ENCODE measurements at regions not wholly inside any gene's neighbourhood (a gene's known extent, or its start where the extent isn't known, plus 50 kb on each side); places are given as distances from the start of the nearest gene placed in this dataset.

DNA sequence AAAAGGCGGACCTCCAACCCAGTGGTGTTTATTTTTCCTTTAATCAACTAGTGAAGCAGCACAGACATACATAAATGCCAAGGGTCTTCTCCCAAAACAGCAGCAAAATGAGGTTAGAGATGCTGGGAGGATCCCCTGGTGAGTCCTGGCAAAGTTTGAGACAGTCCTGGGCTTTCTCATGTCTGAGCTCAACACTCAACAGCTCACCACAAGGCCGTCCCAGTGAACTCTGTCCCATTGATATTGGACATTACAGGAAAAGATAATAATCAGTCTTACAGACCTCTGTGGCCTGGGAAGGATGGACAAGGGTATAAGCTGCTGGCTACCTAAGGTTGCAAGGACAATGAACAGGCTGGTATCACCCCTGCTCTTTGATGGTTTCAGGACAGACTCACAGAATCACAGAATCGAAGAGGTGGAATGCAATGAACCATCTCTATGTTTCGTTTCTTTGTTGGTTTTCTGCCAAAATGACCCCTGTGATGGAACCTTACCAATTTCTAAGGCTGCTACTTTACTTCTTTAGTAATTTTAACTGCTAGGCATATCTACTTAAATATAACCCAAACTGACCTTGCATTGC, 551.8 kb downstream of the RAB28 start:
- Histone ChIP-seq H3K4me1 (ENCODE audit: control insufficient read depth, insufficient read depth, low read length) (no peaks in the 10 kb centered on the region), H2BK5ac (ENCODE audit: low read depth, low read length, poor library complexity, severe bottlenecking) (no peak overlapping the region), H3K23ac (ENCODE audit: low read depth, low read length) (no peak overlapping the region), H2BK15ac (ENCODE audit: low read depth, low read length) (no peak overlapping the region), H3K36me3 (ENCODE audit: control insufficient read depth, insufficient read depth, low read length) (no peaks in the 10 kb centered on the region), H3K4me2 (ENCODE audit: low read depth, low read length) (no peak overlapping the region), H4K91ac (ENCODE audit: insufficient read depth, low read depth, low read length) (no peak overlapping the region), H2AK5ac (ENCODE audit: low read depth, low read length) (no peak overlapping the region), H3K9ac (ENCODE audit: low read depth, low read length) (no peak overlapping the region), H2AFZ (replicated peaks; ENCODE audit: low read length, poor library complexity) (no peak overlapping the region), H3K9me3 (ENCODE audit: control insufficient read depth, insufficient read depth, low read length) (peaks cover 6% of the 10 kb centered on the region; the same call in 1 of the 2 replicates), H4K8ac (ENCODE audit: low read depth in 2 of 2, low read length in 2 of 2) (no peak overlapping the region), H4K20me1 (ENCODE audit: insufficient read depth, low read length) (no peaks in the 10 kb centered on the region), H3K56ac (ENCODE audit: extremely low read depth, insufficient read depth, low read length) (no peak overlapping the region), H3K4me3 (ENCODE audit: insufficient read depth, low read depth, low read length) (no peak overlapping the region), H2BK20ac (ENCODE audit: low read depth, low read length) (no peak overlapping the region), H3K9me1 (ENCODE audit: insufficient read depth, low read length) (no peaks in the 10 kb centered on the region), H2AK9ac (replicated peaks; ENCODE audit: low read depth, low read length, poor library complexity) (no peak overlapping the region), H3K27ac (ENCODE audit: insufficient read depth, low read length) (no peak overlapping the region), H3K18ac (ENCODE audit: low read depth, low read length) (no peak overlapping the region), H3K14ac (replicated peaks; ENCODE audit: low read depth, low read length) (no peak overlapping the region), H4K5ac (ENCODE audit: low read depth, low read length) (no peak overlapping the region), H2BK120ac (ENCODE audit: low read depth, low read length) (no peak overlapping the region), H3K4ac (ENCODE audit: low read depth, low read length) (no peak overlapping the region), H3K79me1 (ENCODE audit: low read depth in 1 of 2, low read length in 2 of 2) (no peaks in the 10 kb centered on the region), H3K27me3 (ENCODE audit: control insufficient read depth, insufficient read depth, low read length) (no peaks in the 10 kb centered on the region)
- no TSS peak for BruUV-seq (replicated peaks)
- POLR2A ChIA-PET (ENCODE audit: unreplicated experiment), result no interaction called here
- in situ Hi-C loops (cut with MboI; ENCODE audit: low sequenced_read_pairs), result no loop called here
- CTCF ChIA-PET, result interaction anchor here (0.7 kb wide), 1 partner anchor 12 kb away, joined by 3 read pairs; no protein-coding TSS in a partner anchor
- dilution Hi-C loops (cut with HindIII; ENCODE audit: low sequenced_read_pairs, unreplicated experiment), result no loop called here
- no peak for TF ChIP-seq MXI1 (IDR thresholded peaks at IDR 0.05; ENCODE audit: borderline replicate concordance, low read depth, low read length)
- TF ChIP-seq POLR2A (IDR thresholded peaks at IDR 0.05; ENCODE audit: low read depth, low read length), result no peak
- TF ChIP-seq FOS (IDR thresholded peaks at IDR 0.05; ENCODE audit: low read depth, low read length), result no peak
- no peak for TF ChIP-seq SMC3 (IDR thresholded peaks at IDR 0.05; ENCODE audit: low read depth, low read length)
- TF ChIP-seq, protein P1, sequence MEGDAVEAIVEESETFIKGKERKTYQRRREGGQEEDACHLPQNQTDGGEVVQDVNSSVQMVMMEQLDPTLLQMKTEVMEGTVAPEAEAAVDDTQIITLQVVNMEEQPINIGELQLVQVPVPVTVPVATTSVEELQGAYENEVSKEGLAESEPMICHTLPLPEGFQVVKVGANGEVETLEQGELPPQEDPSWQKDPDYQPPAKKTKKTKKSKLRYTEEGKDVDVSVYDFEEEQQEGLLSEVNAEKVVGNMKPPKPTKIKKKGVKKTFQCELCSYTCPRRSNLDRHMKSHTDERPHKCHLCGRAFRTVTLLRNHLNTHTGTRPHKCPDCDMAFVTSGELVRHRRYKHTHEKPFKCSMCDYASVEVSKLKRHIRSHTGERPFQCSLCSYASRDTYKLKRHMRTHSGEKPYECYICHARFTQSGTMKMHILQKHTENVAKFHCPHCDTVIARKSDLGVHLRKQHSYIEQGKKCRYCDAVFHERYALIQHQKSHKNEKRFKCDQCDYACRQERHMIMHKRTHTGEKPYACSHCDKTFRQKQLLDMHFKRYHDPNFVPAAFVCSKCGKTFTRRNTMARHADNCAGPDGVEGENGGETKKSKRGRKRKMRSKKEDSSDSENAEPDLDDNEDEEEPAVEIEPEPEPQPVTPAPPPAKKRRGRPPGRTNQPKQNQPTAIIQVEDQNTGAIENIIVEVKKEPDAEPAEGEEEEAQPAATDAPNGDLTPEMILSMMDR (conservative IDR thresholded peaks at IDR 0.05; ENCODE audit: low read depth, low read length), result no peak
- TF ChIP-seq MAFK (IDR thresholded peaks at IDR 0.05; ENCODE audit: low read depth, low read length), result no peak
- TF ChIP-seq NFE2L2 (IDR thresholded peaks at IDR 0.05; ENCODE audit: low read depth, low read length), result no peak
- no peak for TF ChIP-seq RFX5 (IDR thresholded peaks at IDR 0.05; ENCODE audit: low read depth, low read length)
- TF ChIP-seq MAZ (IDR thresholded peaks at IDR 0.05; ENCODE audit: borderline replicate concordance, low read depth, low read length), result no peak
- TF ChIP-seq CHD1 (IDR thresholded peaks at IDR 0.05; ENCODE audit: low read depth, low read length), result no peak
- TF ChIP-seq RAD21 (IDR thresholded peaks at IDR 0.05; ENCODE audit: low read length), result no peak
- TF ChIP-seq, protein P2, sequence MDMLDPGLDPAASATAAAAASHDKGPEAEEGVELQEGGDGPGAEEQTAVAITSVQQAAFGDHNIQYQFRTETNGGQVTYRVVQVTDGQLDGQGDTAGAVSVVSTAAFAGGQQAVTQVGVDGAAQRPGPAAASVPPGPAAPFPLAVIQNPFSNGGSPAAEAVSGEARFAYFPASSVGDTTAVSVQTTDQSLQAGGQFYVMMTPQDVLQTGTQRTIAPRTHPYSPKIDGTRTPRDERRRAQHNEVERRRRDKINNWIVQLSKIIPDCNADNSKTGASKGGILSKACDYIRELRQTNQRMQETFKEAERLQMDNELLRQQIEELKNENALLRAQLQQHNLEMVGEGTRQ (IDR thresholded peaks at IDR 0.05; ENCODE audit: low read depth, low read length), result no peak
- no peak for TF ChIP-seq BHLHE40 (IDR thresholded peaks at IDR 0.05; ENCODE audit: low read depth, low read length)
- no peak for TF ChIP-seq RCOR1 (IDR thresholded peaks at IDR 0.05; ENCODE audit: insufficient replicate concordance, low read length)
- TF ChIP-seq, protein P3, sequence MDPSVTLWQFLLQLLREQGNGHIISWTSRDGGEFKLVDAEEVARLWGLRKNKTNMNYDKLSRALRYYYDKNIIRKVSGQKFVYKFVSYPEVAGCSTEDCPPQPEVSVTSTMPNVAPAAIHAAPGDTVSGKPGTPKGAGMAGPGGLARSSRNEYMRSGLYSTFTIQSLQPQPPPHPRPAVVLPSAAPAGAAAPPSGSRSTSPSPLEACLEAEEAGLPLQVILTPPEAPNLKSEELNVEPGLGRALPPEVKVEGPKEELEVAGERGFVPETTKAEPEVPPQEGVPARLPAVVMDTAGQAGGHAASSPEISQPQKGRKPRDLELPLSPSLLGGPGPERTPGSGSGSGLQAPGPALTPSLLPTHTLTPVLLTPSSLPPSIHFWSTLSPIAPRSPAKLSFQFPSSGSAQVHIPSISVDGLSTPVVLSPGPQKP (IDR thresholded peaks at IDR 0.05; ENCODE audit: borderline replicate concordance, low read depth, low read length), result no peak
- TF ChIP-seq CEBPB (IDR thresholded peaks at IDR 0.05; ENCODE audit: low read depth, low read length), result no peak
- no peak for ATAC-seq (ENCODE audit: low read depth)
- intact Hi-C loops (cut with micrococcal nuclease), result no loop called here
- WGBS, 2 experiments (ENCODE audit: extremely low coverage in 2 of 2, insufficient read length in 1 of 2), result no CpG with 5 or more reads among the region's 4 CpGs
- DNase-seq, result no peak
